ENCODE measurements at regions not wholly inside any gene's neighbourhood (a gene's known extent, or its start where the extent isn't known, plus 50 kb on each side); places are given as distances from the start of the nearest gene placed in this dataset.

DNA sequence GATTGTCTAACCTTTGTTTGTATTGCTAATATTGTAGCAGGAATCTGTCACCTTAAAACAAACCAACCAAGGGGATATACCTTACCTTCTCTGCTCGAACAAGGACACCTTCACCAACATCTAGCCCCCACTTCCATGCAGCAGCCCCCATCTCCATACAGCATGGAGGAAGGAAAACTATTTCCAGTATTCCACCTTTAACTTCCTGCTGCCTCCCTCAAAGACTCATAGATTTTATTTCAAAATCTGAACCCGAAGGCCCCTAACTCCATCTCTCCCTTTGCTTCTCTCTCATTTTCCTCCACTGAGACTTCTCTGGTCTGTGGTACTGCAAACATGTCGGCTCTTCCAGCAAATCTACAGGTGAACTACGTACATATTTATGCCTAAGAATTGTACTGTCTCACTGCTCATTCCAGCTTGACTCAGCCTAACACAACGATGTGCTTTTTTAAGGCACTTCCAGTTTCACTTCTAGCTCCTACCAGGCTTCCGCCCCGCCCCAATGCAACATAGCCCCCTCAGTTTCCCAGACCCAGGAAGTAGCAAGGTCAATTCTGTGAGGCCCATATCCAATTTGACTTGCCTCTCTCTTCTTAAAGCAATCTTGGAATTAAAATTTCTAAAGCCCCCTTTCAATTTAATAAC is 70.7 kb upstream of the RNF38 start:
- TF ChIP-seq POLR2AphosphoS5 (IDR thresholded peaks at IDR 0.05; ENCODE audit: low read depth, low read length) (peak; percentile 69), POLR2A (IDR thresholded peaks at IDR 0.05; ENCODE audit: low read depth, low read length) (peak; percentile 54; the same call in 1 of the 2 replicates)

Data from GM12892 (cell line).